HG02798 (cell line): ENCODE measurements at regions not wholly inside any gene's neighbourhood (a gene's known extent, or its start where the extent isn't known, plus 50 kb on each side); places are given as distances from the start of the nearest gene placed in this dataset.

ENCODE experiments used
- ATAC-seq: cut with Tn5 transposase; IDR thresholded peaks from one replicate; pipeline ENCODE4 v1.9.1; 2021; ENCODE audit warnings: mild to moderate bottlenecking; ENCODE audit not compliant: unreplicated experiment, poor library complexity

DNA sequence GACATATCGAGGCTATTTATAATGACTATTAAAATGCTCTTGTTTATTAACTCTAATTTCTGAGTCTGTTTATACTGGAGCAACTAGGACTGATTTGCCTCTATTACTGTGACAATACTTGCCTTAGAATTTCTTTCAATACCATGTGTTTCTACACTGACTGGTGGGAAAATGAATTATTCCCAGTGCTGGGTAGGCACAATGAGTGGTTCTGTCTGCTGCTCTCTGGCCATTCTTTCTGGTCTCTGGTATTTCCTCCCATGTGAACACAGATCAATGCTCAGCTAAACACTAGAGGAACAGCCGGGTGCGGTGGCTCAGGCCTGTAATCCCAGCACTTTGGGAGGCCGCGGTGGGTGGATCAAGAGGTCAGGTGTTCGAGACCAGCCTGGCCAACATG is 390.5 kb downstream of the PRDM2 start:
- no peak for ATAC-seq

DNA sequence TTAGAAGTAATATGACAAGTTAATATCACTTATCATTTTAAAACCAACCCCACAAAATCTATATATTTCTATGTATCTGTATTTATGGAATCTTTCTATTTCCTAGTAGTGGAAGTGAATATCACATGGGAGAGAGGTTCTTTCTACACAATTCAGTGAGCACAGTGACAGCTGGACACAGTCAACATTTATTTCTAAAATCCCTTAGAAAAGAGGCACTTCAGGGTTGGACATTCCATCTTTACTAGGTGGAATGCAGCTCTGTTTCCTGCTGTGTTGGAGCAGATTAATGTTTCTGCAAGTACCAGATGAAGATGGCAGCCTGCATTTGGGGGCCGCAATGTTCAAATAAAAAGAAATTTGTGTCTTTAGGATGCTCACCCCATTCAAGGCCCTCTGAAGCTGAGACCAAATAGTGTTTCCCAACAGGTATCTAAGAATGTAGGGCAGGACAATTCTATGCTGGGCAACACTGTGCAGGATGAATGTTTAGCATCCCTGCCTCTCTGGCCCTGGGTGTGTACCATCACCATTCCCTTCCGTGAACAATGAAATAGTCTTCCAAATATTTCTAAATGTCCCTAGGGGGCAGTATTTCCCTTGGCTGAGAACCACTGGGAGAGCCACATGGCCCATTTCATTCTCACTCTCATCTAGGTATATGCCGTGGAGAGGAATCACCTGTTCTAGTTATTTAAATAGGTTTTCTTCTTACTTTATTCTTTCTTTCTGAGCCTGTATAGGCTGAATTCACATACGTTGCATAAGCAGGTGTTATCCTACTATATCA is 394.8 kb downstream of the PRDM2 start:
- ATAC-seq = no peak

DNA sequence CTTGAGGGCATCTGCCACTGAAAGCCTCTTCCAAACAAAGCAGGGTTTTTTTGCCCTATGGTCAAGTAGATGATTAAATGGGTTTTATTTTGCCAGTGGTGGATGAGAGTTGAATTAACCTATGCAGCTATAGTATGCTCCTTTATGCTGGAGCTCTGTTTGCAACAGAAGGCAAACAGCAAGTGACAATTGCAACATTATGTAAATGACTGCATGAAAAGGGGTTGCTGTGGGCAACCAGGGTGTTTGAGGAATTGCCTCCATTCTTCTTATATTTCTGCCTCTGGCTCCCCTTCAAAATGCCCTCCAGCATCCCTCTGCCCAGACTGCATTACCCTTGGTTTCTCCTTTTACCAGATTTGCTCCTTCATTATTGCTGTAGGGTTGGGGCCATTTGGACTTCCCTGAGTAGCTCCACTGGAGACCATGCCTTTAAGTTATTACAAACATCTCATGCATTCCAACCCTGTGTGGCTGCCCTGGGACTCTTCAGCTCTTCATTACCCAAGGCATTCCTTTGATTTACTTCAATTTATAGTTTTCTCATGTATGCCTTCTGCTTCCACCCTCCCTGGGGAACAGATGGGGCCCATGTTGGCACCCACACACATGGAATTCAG is 398.4 kb downstream of the PRDM2 start:
- ATAC-seq = no peak

DNA sequence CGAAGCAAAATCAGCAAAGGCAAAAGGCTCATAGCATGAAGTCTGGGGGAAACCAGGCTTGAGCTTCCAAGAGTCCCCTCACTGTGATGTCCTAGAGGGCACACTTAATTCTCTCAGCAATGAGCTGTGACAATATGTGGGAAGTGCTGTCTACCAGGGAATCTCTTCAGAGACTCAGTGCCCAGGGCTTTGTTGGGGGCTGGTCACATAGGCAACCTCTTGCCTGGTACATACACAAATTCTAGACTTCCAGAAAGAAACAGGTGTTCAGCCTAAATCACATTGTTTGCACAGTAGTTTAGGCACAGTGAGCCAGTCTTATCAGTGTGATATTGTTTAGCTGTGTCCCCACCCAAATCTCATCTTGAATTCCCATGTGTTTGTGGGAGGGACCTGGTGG is 400.5 kb downstream of the PRDM2 start:
- ATAC-seq = no peak

DNA sequence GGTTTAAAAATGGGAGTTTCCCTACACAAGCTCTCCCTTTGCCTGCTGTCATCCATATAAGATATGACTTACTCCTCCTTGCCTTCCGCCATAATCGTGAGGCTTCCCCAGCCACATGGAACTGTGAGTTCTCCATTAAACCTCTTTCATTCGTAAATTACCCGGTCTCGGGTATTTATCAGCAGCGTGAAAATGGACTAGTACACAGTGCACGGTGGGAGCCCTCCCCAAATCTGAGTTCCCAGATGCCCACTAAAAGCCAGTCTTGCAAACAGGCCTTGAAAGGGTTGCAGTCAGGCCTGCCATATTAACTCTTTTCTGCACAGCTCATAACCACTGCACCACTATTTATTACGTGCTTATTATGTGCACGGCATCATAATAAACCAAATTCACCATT is 400.9 kb downstream of the PRDM2 start:
- ATAC-seq = no peak

DNA sequence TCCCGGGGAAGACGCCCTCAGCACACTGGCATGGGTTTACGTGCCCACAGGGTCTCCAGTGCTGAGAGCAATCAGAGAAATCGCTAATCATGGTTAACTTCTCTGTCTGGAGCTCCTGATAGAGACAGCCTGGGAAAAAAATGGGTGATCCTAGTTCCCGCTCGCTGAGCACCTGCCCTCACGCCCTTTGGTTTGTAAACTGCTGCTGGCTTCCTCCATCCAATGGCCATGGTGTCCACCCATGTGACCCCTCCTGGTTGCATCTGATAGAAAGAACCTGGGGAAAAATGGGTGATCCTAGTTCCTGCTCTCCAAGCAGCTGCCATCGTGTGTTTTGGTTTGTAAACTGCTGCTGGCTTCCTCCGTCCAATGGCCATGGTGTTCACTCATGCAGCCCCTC is 402.2 kb downstream of the PRDM2 start:
- ATAC-seq = no peak

DNA sequence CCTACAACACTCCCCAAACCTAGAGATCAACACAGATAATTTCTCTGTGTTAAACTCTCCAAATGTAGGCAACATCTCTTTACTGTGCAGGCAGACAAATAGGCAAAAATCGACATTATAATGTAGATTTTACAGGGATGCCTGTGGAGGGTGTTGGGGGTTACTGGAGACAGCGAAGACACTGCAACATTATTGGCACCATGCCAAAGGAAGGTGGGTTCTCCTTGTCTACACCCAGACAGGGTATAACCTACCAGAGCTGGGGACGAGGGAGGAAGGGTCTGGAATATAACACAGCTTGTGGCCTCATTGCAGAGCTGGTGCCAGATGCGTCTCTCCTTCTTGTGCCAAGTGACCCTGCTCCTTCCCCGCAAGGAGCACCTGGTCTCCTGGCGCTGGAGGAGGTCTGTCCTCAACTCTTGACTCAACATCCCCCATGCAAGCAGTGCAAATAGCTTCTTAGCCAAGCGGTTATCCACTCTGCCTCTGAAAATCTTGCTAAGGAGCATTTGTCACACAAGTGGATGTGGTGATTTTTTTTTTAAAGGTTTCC is 404.0 kb downstream of the PRDM2 start:
- ATAC-seq = no peak

DNA sequence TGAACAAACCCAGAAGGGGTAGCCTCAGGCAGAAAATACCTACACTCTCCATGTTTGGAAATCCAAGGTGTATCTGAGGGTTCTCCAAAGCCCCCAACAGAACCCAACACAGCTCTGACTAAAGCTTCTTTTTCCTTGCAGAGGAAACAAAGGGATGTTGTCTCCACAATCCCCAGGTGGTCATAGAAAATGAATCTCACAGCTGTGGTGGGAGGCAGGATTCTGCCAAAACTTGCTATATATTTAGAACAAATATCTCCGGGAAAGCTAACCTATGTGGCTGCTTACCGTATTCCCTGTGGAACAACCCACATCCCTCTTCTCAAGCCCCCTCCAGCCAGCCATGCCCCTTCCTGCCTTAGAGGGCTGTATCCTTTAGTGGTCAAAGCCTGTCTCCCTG is 406.1 kb downstream of the PRDM2 start:
- no peak for ATAC-seq

DNA sequence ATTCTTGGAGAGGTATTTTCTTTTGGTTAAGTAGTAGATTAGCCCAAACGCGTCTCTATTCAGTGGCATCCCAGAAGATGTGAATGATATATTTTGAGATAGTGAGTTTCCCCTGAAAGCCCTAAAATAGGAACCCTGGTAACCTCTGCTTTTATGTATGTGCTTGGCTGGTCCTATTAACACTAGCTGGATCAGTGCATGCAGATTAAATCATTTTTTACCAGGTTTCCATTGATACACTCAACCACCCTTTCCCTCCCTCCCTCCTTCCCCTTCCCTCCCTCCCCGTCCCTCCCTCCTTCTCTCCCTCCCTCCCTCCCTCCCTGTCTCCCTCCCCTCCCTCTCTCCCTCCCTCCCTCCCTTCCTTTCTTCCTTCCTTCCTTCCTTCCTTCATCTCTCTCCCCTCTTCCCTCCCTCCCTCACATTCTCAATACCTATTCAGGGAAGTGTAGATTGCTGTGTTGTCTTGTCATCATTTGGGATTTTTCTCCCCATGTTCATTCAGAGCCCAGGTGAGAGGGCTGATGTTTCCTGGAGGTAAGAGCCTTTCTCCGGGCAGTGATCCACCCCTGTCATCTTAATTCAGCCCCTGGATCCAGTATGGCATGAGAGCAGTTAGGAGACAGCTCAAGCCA is 406.8 kb downstream of the PRDM2 start:
- ATAC-seq = no peak

DNA sequence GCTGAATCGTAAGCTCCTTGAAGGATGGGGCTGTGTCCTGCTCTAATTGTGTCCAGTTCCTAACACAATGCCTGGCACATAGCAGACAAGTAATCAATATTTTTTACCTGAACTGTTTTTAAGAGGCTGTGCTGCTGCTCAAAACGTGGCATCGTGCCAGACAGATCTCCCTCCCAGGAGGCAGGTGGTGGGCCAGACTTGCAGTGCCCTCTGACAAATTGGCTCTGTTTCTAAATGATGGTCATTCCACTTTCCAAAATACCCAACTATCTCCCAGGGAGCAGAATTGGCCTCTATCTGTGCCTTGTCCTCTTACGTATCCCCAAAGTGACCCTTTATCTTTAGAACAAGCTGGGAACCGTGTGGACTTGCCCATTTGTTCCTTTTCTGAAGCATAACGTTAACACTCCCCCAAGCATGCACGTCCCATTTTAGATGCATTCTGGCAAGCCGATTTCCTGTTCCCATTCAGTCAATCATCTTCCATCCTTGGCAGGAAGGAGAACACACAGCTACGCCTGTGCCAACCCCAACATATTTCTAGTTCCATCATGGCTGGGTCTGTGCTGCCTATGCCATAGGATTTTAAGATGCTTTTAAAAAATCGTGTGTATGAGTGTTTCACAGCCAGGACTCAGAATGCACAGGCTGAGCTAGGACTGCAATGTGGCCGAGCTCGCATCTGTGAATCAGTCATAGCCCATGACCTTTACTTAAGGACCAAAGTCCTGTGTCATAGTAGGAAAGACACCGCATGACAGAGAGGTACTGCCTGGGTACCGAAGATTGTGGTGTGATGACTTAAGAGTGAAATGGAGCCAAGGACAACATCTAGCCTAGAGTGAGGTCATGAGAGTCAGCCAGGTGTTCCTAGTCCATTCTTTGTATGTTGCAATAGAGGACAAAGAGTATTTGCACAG is 408.6 kb downstream of the PRDM2 start:
- no peak for ATAC-seq

DNA sequence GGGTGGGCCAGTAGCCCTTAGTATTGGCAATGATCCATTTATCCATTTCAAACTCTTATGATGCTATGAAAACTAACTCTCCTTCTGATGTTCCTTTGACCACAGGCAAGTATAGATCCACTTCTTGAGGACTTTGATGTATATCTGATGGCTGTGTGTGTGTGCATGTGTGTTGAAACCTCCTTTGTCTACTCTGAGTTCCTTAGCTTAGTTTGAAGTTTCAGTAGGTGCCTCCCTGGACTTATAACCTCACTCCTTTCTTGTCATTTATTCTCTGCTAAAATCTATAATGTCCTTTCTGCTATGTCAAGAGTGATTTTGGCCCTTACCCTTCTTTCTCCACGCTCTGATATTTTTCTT is 409.3 kb downstream of the PRDM2 start:
- no peak for ATAC-seq

DNA sequence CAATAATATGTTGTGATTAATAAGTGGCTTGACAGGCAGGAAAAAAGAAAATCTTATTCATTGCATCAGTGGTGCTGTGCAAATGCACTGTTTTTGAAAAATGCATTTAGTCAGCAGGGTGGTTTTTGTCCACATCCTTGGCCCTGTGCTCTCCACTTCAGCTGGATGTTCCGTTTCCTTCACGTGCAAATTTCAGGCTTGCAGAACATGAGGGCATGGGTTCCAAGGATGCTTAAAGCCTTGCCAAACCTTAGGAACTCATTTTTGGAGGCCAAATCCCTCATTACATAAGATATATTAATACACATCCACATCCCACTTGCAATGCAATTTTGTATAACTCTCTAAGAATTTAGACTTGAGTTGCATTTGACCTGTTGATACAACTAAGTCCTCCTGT is 410.1 kb downstream of the PRDM2 start:
- ATAC-seq = no peak

DNA sequence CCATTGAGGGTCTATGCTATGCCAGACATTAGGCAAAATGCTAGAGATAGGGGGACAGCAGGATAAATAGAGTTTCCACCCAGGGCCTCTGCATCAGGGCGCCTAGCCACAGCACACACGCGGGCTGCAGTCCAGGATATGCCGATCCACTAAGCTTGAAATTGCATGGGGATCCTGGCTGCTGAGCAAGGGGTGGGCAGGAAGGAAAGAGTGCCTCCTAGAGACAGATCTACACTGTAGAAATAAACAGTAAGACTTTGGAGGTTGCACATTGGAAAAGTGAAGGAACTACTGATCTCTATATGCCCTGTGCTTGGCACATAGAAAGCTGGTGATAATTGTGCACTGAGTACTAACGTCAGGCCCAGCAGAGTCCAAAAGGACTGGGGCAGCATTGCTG is 411.1 kb downstream of the PRDM2 start:
- ATAC-seq = no peak

DNA sequence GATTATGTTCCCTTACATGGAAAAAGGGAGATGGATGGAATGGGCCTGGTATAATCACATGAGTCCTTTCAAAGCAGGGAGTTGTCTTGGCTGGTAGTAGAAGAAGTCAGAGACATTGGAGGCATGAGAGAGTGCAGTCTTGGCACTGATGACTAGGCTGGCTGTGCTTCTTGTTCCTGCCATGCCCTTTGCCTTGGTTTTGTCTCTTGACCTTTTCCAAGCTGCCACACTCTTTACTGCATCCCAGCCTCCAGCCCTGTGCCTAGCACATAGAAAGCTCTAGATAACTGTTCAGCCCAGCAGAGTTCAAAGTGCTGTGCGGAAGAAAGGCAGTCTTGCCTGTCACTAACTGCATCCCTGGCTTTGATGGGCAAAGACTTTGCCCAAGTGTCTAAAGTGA is 412.6 kb downstream of the PRDM2 start:
- no peak for ATAC-seq

DNA sequence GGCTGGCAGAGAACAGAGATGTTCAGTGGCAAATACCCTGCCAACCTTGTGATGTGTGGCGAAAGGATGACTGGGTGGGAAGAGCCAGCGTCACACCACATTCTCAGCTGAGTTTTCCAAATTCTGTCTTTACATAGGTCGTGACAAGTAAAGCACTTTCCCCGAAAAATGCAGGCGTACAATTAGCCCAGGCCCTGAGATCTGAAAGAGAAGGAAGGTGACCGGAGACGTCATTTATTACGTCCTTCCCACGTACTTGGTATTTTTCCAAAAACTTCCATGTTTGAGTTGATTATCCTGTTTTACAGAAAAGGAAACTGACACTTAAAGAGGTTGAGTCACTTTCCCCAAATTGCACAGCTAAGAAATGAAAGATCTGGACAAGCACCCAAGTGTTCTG is 413.3 kb downstream of the PRDM2 start:
- no peak for ATAC-seq

DNA sequence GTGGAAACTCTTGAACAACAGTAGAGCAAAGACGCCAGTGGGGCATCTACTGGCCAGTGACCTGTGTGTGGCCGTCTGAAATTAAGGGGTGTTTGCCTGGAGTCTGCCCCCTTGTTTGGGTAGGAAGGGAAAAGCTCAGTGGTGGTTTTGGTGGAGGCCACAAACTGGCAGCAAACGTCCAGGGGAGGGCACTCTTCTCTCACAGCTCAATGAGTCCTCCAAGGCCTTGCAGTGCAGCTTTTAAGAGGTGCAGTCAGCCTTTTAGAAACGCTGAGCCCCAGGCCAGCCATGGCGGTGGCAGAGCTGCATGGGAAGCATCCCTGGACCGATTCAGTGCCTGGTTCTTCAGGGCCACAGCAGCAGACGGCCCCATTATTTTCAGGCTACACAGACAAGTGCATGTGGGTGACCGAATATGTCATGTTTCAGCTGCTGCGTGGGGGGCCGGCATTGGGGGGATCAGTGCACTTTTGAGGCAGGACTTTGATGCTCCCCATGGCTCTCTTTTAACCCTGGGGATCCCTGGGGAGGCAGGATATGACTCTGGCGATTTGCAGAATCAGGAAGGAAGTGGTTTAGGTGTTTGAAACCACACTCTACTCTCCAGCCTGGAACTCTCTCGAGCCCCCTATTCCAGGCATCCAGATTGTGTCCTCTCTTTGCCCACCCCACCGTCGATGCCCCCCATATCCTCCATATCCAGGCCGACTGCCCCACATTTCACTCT is 414.0 kb downstream of the PRDM2 start:
- no peak for ATAC-seq

DNA sequence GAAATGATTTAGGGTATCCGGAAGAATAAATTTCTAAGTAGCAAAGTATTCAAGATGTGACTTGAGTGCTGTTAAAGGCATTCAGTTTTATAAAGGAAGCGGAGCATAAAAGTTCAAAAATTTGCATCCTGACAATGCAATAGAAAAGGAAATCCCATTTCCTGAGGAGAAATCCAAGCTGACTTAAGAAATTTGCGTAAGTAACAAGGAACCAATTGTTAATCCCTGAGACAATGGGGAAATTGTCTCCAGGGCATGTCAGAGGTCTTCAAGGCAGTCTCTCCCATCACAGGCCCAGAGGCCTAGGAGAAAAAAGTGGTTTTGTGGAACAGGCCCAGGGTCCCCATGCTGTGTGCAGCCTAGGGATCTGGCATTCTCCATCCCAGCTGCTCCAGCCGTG is 416.0 kb downstream of the PRDM2 start:
- no peak for ATAC-seq

DNA sequence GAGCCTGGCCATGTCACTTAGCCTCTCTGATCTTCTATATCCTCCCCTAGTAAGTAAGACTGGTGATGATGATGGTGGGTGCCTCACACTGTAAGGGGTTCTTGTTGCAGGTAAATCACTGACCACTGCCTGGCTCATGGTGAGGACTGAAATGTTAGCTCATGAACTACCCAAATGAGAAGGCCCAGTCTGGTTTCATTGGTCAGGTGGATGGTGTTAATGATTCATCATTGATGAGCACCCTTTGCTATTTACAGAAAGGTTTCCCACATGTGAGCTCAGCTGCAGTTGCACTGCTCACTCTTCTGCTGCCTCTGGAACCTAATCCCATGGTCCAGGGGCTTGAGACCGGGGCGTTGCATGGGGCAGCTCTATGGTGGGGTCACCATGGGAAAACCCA is 417.7 kb downstream of the PRDM2 start:
- no peak for ATAC-seq

DNA sequence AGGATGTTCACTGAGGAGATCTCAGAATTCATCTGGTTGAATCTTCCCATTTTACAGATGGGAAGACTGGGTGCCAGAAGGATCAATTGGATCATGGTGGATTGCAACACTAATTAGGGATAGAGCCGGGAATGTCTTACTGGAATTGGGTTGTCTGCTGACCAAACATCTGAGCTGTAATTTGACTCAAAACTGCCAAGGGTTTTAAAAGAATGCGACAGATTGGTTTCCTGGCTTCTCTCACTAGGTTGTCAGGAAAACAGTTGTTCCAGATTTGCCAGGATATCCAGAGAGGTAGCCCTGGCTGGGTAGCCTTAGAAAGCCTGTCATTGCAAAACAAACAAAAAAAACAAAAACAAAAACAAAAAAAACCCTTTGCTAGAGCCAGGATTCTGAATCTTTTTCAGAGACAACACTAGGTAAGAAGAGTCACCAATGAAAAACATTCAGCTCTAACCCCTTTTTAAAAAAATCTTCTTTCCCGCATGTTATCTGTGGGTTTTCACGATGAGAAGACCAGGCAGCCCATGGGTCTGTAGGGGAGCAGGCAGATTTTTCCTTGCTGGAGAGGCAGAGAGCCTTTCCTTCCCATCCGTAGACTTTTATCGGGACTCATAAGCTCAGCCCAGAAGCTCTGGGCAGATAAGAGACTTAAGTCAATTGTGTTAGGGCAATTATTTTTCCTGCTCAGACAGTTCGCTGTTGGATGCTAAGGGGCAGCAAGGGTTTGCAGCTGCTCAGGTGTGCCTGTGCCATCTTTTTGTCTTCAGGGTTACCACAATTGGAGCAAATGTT is 418.9 kb downstream of the PRDM2 start:
- no peak for ATAC-seq
